AG09319 (cell line): ENCODE measurements at regions not wholly inside any gene's neighbourhood (a gene's known extent, or its start where the extent isn't known, plus 50 kb on each side); places are given as distances from the start of the nearest gene placed in this dataset.

ENCODE experiments used
- DNase-seq: peaks from one replicate; pipeline ENCODE4 v3.0.0-alpha.2; 2010; ENCODE audit warnings: low read depth; ENCODE audit errors: extremely low read depth
- TF ChIP-seq, protein P1 (sequence below): IDR thresholded peaks from 2 replicates; pipeline ENCODE4 v1.5.1; 2011; ENCODE audit warnings: low read depth, mild to moderate bottlenecking, inconsistent platforms, low read length, moderate library complexity

DNA sequence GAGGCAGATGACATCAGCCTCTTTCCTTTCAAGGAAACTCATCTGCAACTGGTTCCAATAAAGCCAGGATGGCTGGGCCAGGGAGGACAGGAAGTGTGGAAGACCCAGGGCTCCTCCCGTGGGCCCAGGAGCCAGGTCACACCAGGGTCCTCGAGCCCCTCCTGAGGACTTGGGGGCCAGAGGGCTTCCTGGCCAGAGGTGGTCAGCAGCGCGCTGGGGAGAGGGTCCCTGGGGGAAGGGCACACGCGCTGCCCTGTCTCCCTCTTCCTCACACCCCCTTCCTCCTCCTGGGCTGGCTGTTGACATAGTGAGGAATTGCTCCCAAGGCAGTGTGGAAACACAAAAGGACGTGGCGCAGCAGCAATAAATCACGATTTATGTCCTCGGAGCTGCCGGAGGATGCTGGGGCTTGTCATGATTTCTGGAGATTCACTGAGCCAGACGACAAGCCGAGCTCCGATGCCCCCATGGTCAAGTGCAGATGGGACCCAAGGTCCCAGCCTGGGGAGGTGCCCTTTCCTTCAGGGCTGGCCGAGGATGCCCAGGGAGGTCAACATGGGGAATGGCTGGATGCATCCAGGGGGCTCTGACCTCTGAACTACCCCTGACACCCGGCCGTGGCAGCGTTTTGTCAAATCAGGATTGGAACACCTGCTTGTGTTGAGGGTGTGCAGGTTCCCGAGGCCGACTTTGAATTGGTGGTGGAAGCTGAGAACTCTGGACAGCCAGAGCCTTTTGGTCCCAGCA, 152.6 kb downstream of the IRF8 start:
- DNase-seq = no peak
- TF ChIP-seq, protein P1, sequence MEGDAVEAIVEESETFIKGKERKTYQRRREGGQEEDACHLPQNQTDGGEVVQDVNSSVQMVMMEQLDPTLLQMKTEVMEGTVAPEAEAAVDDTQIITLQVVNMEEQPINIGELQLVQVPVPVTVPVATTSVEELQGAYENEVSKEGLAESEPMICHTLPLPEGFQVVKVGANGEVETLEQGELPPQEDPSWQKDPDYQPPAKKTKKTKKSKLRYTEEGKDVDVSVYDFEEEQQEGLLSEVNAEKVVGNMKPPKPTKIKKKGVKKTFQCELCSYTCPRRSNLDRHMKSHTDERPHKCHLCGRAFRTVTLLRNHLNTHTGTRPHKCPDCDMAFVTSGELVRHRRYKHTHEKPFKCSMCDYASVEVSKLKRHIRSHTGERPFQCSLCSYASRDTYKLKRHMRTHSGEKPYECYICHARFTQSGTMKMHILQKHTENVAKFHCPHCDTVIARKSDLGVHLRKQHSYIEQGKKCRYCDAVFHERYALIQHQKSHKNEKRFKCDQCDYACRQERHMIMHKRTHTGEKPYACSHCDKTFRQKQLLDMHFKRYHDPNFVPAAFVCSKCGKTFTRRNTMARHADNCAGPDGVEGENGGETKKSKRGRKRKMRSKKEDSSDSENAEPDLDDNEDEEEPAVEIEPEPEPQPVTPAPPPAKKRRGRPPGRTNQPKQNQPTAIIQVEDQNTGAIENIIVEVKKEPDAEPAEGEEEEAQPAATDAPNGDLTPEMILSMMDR = no peak

DNA sequence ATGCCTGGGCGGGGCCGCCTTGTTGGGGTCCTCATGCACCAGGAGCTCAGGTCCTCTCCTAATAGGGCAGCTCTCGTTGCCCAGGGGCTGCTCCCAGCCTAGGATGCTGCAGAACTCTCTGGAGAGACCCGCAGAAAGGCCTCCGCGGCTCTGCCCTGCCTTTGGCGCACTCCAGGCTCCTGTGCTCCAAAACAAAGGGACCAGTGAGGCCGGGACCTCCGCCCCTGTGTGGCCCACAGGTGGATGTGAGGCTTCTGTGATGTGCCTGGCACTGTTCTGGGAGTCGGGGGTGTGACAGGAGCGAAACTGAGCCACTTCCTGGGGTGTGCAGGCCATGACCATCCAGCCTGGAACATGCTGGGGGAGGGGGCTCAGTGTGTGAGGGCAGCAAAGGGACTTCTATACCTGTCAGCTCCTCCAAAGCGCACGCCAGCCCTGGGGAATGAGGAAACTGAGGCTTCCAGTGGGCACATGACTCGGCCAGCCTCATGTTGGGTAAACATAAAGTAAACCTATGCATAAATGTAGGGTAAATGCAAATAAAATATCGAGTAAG, 153.2 kb downstream of the IRF8 start:
- no peak for DNase-seq
- TF ChIP-seq, protein P1 = no peak

DNA sequence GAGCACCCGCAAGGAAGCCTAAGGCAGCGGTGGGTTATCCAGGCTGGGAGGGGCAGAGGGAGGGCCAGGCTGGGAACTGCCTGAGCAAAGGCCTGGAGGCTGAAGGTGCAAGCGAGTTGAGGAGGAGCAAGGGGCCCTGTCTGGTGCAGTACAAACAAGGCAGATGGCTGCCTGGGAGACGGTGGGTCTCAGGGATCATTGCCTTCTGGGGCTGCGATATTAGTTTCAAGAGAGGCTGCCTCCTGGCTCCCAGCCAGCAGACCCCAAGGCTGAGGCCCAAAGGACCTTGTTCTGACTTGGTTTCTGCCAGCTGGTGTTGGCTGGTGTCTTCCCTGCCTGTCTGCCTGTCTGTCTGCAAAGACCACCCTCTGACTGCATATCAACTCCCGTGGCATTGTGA, 154.0 kb downstream of the IRF8 start:
- no peak for DNase-seq
- TF ChIP-seq, protein P1 = no peak

DNA sequence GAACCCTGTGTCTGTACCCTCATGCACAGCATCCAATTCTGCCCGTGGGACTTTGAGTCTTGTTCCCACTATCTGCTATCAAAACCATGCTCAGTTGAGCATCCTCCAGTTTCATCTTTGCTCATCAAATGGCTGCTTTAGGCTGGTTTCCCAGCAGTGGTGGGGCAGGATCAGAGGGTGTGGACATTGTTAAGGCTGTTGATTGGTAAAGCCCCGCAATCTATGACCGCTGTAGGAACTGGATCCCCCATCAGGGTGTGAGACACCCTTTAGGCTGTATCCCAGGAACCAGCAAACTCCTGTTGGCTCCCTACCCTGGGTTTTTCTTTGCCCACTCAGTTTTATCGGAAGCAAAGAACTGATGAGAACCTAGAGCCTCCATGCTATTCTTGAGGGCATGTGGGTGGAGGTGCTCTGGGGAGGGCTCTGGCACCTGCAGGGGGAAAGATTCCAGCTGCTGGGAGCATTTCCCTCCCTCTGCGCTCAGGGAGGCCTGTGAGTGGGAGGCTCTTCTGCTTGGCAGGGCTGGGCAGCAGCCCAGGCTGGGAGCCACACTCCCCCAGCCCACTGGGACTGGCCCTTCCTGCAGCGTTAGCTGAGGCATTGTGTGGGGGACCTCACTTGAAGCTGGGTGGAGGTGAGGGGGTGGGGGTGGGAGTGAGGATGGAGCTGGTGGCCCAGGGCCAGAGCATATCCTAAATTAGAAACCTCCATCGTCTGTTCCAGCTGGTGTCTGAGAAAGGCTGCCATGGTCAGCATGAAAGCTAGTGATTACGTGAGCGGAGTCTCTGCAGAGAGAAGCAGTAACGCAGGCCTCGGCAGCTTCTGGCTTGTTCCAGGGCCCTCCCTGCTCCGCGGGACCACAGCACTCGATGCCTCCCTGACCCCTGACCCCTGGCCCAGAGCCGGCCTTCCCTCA, 160.6 kb downstream of the IRF8 start:
- TF ChIP-seq, protein P1 = no peak
- DNase-seq = no peak

DNA sequence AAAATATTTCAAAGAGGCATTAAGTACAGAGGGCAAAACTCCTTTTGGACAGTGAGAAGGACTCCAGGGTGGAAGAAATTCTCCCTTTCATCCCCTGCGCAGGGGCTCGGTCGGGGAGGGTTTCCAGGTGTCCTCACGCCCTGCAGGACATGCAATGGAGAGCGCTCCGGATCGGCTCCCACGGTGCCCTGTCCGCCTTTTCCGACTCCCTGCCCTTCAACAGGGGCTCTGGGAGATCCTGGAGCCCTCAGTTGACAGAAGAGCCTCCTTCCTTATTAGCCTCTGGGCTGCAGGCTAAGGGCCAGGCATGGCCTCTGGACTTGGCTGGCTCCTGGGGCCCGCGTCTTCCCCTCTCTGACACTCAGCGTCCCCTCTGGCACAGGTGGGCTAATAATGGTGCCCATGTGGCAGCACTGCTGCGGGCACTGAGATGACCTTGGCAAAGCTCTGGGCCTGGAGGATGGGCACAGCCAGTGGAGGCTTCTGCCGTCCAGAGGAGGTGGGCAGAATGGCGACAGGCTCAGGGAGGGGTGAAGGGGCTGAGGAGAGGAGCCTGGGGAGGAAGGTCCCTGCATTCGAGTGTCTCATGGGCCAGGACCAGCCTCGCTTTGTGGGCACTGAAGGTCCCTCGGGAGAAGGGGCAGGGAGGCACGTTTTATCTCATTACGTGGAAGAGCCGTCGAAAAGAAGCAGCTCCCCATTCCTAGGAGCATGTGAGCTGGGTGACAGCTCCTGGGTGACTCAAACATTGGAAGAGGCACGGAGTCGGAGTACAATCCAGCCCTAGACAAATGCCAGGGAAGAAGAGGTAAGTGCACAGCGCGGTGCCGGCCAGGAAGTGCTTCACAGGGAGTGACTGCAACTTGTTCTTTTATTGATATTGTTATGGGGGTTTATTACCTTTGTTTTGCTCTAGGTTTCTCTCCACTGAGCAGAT, 161.7 kb downstream of the IRF8 start:
- no peak for DNase-seq
- TF ChIP-seq, protein P1 = no peak

DNA sequence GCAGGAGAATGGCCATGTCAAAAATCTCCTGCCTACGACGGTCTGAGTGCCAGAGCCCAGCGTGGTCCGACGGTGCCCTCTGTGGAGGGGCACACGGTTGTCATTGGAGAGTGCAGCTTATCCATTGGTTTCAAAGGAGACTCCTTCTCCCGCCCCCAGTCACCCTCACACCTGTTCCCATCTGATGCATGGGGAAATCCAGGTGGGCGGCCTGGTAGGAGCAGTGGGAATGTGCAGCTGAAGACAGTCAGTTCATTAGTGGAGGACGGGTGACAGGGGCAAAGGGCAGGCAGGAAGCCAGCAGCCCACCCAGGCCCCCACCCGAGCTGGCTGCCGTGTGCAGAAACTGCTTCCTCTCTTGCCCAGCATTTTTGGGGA, 162.3 kb downstream of the IRF8 start:
- DNase-seq = no peak
- TF ChIP-seq, protein P1 = no peak
